ENCODE measurements at regions not wholly inside any gene's neighbourhood (a gene's known extent, or its start where the extent isn't known, plus 50 kb on each side); places are given as distances from the start of the nearest gene placed in this dataset.

GRCh38 chr2:15724235-15724634, 132.6 kb downstream of the DDX1 start:
- DNase-seq (ENCODE audit: extremely low read depth, low read depth), result no peak
- no peak for TF ChIP-seq CTCF (IDR thresholded peaks at IDR 0.05; ENCODE audit: low read depth, low read length, missing control alignments)
- no peak overlapping the region for H3K4me3 ChIP-seq (replicated peaks; ENCODE audit: low read depth, low read length)

GRCh38 chr2:15725101-15725781, 133.6 kb downstream of the DDX1 start:
- no peak overlapping the region for H3K4me3 ChIP-seq (replicated peaks; ENCODE audit: low read depth, low read length)
- no peak for DNase-seq (ENCODE audit: extremely low read depth, low read depth)
- no peak for TF ChIP-seq CTCF (IDR thresholded peaks at IDR 0.05; ENCODE audit: low read depth, low read length, missing control alignments)

GRCh38 chr2:15725782-15726112, 134.1 kb downstream of the DDX1 start:
- no peak for TF ChIP-seq CTCF (IDR thresholded peaks at IDR 0.05; ENCODE audit: low read depth, low read length, missing control alignments)
- no peak overlapping the region for H3K4me3 ChIP-seq (replicated peaks; ENCODE audit: low read depth, low read length)
- no peak for DNase-seq (ENCODE audit: extremely low read depth, low read depth)

GRCh38 chr2:15726321-15727057, 134.8 kb downstream of the DDX1 start:
- H3K4me3 ChIP-seq (replicated peaks; ENCODE audit: low read depth, low read length), result no peak overlapping the region
- TF ChIP-seq CTCF (IDR thresholded peaks at IDR 0.05; ENCODE audit: low read depth, low read length, missing control alignments), result no peak
- no peak for DNase-seq (ENCODE audit: extremely low read depth, low read depth)

GRCh38 chr2:15727396-15728244, 136.0 kb downstream of the DDX1 start:
- no peak overlapping the region for H3K4me3 ChIP-seq (replicated peaks; ENCODE audit: low read depth, low read length)
- TF ChIP-seq CTCF (IDR thresholded peaks at IDR 0.05; ENCODE audit: low read depth, low read length, missing control alignments), result no peak
- no peak for DNase-seq (ENCODE audit: extremely low read depth, low read depth)

GRCh38 chr2:15728245-15728938, 136.7 kb downstream of the DDX1 start:
- no peak for DNase-seq (ENCODE audit: extremely low read depth, low read depth)
- no peak for TF ChIP-seq CTCF (IDR thresholded peaks at IDR 0.05; ENCODE audit: low read depth, low read length, missing control alignments)
- no peak overlapping the region for H3K4me3 ChIP-seq (replicated peaks; ENCODE audit: low read depth, low read length)

Data from HFF-Myc (cell line).